B cell (primary cell): ENCODE measurements at regions not wholly inside any gene's neighbourhood (a gene's known extent, or its start where the extent isn't known, plus 50 kb on each side); places are given as distances from the start of the nearest gene placed in this dataset.

ENCODE experiments used
- ATAC-seq: fragments of 200-7000 bp; cut with Tn5 transposase; one replicate; pipeline ENCODE4 v1.10.0; 2021; ENCODE audit warnings: low read depth, mild to moderate bottlenecking, moderate number of reproducible peaks, moderate library complexity
- CTCF ChIA-PET: fragments of 350-600 bp; sonication (Branson Sonifier 250); formaldehyde crosslinking; loops from one replicate; lab custom pipeline; 2021; ENCODE audit warnings: antibody characterized with exemption, inconsistent platforms; lab: Charles Lee
- POLR2A ChIA-PET: fragments of 350-600 bp; sonication (Branson Sonifier 250); formaldehyde crosslinking; loops from one replicate; lab custom pipeline; 2021; ENCODE audit warnings: antibody characterized with exemption; lab: Charles Lee
- DNase-seq: peaks from one replicate; pipeline ENCODE4 v3.0.0; 2013
- H2AFZ ChIP-seq: 2 replicates; pipeline ENCODE4 v1.6.1; 2012; ENCODE audit warnings: mild to moderate bottlenecking, low read depth, low read length; ENCODE audit not compliant: insufficient read depth, poor library complexity, severe bottlenecking
- H3K27ac ChIP-seq, 2 donors: 1 replicate in 1 of 2; 2 replicates in 1 of 2; pipeline ENCODE4 v1.5.1; 2012 to 2013; ENCODE audit warnings: low read length in 2 of 2, mild to moderate bottlenecking in 2 of 2, moderate library complexity in 1 of 2
- H3K27me3 ChIP-seq, 4 experiments: fragments of 200-600 bp in 1 of 4; sonication (generic) in 1 of 4; replicated peaks in 1 of 4; 1 replicate in 2 of 4; 2 replicates in 2 of 4; pipeline versions ENCODE4 v1.6.1 to v1.7.0; 2013 to 2016; ENCODE audit warnings: low read length in 3 of 4, mild to moderate bottlenecking in 2 of 4, mixed read lengths in 1 of 4, moderate library complexity in 1 of 4; ENCODE audit not compliant: insufficient read depth in 4 of 4, control insufficient read depth in 3 of 4; ENCODE audit errors: control extremely low read depth in 1 of 4
- H3K36me3 ChIP-seq, 2 experiments: replicated peaks in 1 of 2; 1 replicate in 1 of 2; 2 replicates in 1 of 2; pipeline versions ENCODE4 v1.6.1 to v1.7.1; 2013; ENCODE audit warnings: low read length in 1 of 2; ENCODE audit not compliant: insufficient read depth in 2 of 2, control insufficient read depth in 1 of 2; ENCODE audit errors: control extremely low read depth in 1 of 2, extremely low read depth in 1 of 2
- H3K4me1 ChIP-seq, 2 donors: fragments of 200-600 bp in 1 of 2; sonication (generic) in 1 of 2; 1 replicate in 1 of 2; 2 replicates in 1 of 2; pipeline versions ENCODE4 v1.5.1 to v1.6.1; 2013 to 2017; ENCODE audit warnings: low read length in 2 of 2; ENCODE audit not compliant: control insufficient read depth in 2 of 2, insufficient read depth in 2 of 2
- H3K4me2 ChIP-seq: replicated peaks from 2 replicates; pipeline ENCODE3; 2012; ENCODE audit warnings: mild to moderate bottlenecking, low read depth, low read length; ENCODE audit not compliant: poor library complexity, severe bottlenecking
- H3K4me3 ChIP-seq, 5 experiments: fragments of 200-600 bp in 1 of 5; sonication (generic) in 1 of 5; 1 replicate in 3 of 5; 2 replicates in 2 of 5; pipeline versions ENCODE4 v1.5.1 to v1.7.0; 2011 to 2016; ENCODE audit warnings: low read length in 4 of 5, mild to moderate bottlenecking in 4 of 5, low read depth in 2 of 5, control low read depth in 1 of 5, moderate library complexity in 1 of 5; ENCODE audit not compliant: insufficient read depth in 1 of 5; ENCODE audit errors: control extremely low read depth in 1 of 5, extremely low read depth in 1 of 5
- H3K79me2 ChIP-seq: fragments of 200-600 bp; sonication (generic); one replicate; pipeline ENCODE4 v1.6.0; 2016; ENCODE audit warnings: low read length; ENCODE audit not compliant: control insufficient read depth, insufficient read depth
- H3K9ac ChIP-seq: fragments of 200-600 bp; sonication (generic); 2 replicates; pipeline ENCODE4 v1.6.1; 2017; ENCODE audit warnings: mild to moderate bottlenecking, low read length, moderate library complexity
- H3K9me3 ChIP-seq, 3 donors: one replicate each; pipeline versions ENCODE4 v1.6.1 to v1.7.1; 2013; ENCODE audit warnings: low read length in 2 of 3; ENCODE audit not compliant: control insufficient read depth in 2 of 3, insufficient read depth in 1 of 3; ENCODE audit errors: control extremely low read depth in 1 of 3
- H4K20me1 ChIP-seq: 2 replicates; pipeline ENCODE4 v1.6.0; 2012; ENCODE audit warnings: mild to moderate bottlenecking, low read length; ENCODE audit not compliant: insufficient read depth, control insufficient read depth, poor library complexity, severe bottlenecking
- H3K27ac Mint-ChIP-seq: one replicate; pipeline ENCODE4 v1.8.0; 2021; ENCODE audit warnings: mixed read lengths
- H3K27me3 Mint-ChIP-seq: one replicate; pipeline ENCODE4 v1.8.0; 2021; ENCODE audit warnings: mixed read lengths
- H3K4me1 Mint-ChIP-seq: one replicate; pipeline ENCODE4 v1.8.0; 2021; ENCODE audit warnings: mixed read lengths
- H3K4me3 Mint-ChIP-seq: one replicate; pipeline ENCODE4 v1.8.0; 2021; ENCODE audit warnings: mixed read lengths
- H3K9me3 Mint-ChIP-seq: one replicate; pipeline ENCODE4 v1.8.0; 2022; ENCODE audit warnings: mixed read lengths; ENCODE audit not compliant: insufficient read depth
- CTCF ChIP-seq: fragments of 200-600 bp; IDR thresholded peaks from one replicate; pipeline ENCODE4 v1.8.0; 2022; ENCODE audit warnings: antibody characterized with exemption, mild to moderate bottlenecking
- EZH2 ChIP-seq: IDR thresholded peaks from 2 replicates; pipeline ENCODE4 v1.6.1; 2012; ENCODE audit warnings: borderline replicate concordance, low read depth, mild to moderate bottlenecking, moderate library complexity, low read length; ENCODE audit not compliant: insufficient read depth, poor library complexity, severe bottlenecking
- WGBS: methylation state at CpG from one replicate; pipeline ENCODE4 v1.1.5; 2013; ENCODE audit warnings: missing lambda C conversion rate; ENCODE audit not compliant: insufficient coverage; 5-methylcytosine and 5-hydroxymethylcytosine counted together
- intact Hi-C: fragments of 100-400 bp; cut with micrococcal nuclease; formaldehyde crosslinking; loops from one replicate; pipeline ENCODE4 v1.10.0; 2022

GRCh38 chr4:181502611-181503010 is 740.6 kb upstream of the TENM3 start:
- Histone ChIP-seq H3K36me3 (no peaks in the 10 kb centered on the region), H3K4me2 (no peak overlapping the region), H3K4me3 (no peak overlapping the region), H3K27me3 (no peaks in the 10 kb centered on the region), H2AFZ (no peak overlapping the region), H3K4me1 (no peaks in the 10 kb centered on the region), H4K20me1 (no peaks in the 10 kb centered on the region), H3K9ac (no peak overlapping the region), H3K79me2 (no peaks in the 10 kb centered on the region), H3K9me3 (no peaks in the 10 kb centered on the region), H3K27ac (no peak overlapping the region)
- CTCF ChIA-PET: no interaction called here
- H3K4me1 Mint-ChIP-seq: no peaks in the 10 kb centered on the region
- no peak overlapping the region for H3K27ac Mint-ChIP-seq
- H3K4me3 Mint-ChIP-seq: no peak overlapping the region
- 95% methylated on average over 8 of the region's 8 CpGs for WGBS
- no peak for ATAC-seq
- POLR2A ChIA-PET: no interaction called here
- intact Hi-C loops: no loop called here
- TF ChIP-seq EZH2: no peak
- H3K27me3 Mint-ChIP-seq: no peaks in the 10 kb centered on the region
- H3K9me3 Mint-ChIP-seq: peaks cover 1% of the 10 kb centered on the region
- no peak for DNase-seq

- intact Hi-C loops: no loop called here
- no peak overlapping the region for H3K4me2 ChIP-seq
- no peak for TF ChIP-seq EZH2
- TF ChIP-seq CTCF: no peak
- CTCF ChIA-PET: no interaction called here
- no peaks in the 10 kb centered on the region for H3K79me2 ChIP-seq
- Mint-ChIP-seq H3K27ac (no peak overlapping the region), H3K4me3 (no peak overlapping the region), H3K4me1 (no peaks in the 10 kb centered on the region), H3K27me3 (no peaks in the 10 kb centered on the region), H3K9me3 (peaks cover 4% of the 10 kb centered on the region)
- no peak overlapping the region for H2AFZ ChIP-seq
- H3K27ac ChIP-seq: no peak overlapping the region
- POLR2A ChIA-PET: no interaction called here
- H3K27me3 ChIP-seq: no peaks in the 10 kb centered on the region
- no peaks in the 10 kb centered on the region for H3K36me3 ChIP-seq
- H3K4me3 ChIP-seq: no peak overlapping the region
- no peak for DNase-seq
- no peaks in the 10 kb centered on the region for H4K20me1 ChIP-seq
- H3K9ac ChIP-seq: no peak overlapping the region
- no peaks in the 10 kb centered on the region for H3K4me1 ChIP-seq
- peaks cover 0 to 2% (median 0%) of the 10 kb centered on the region in 3 donors for H3K9me3 ChIP-seq
- no peak for ATAC-seq
- WGBS: 87% methylated on average over 7 of the region's 12 CpGs
Observed at GRCh38 chr4:181503687-181504390, 739.4 kb upstream of the TENM3 start.
